AG09309 (cell line): ENCODE measurements at regions not wholly inside any gene's neighbourhood (a gene's known extent, or its start where the extent isn't known, plus 50 kb on each side); places are given as distances from the start of the nearest gene placed in this dataset.

Source experiments
- DNase-seq: peaks from one replicate; pipeline ENCODE4 v3.0.0-alpha.2; 2010; ENCODE audit warnings: low read depth
- H3K4me3 ChIP-seq: 2 replicates; pipeline ENCODE4 v1.5.1; 2011; ENCODE audit warnings: mild to moderate bottlenecking, low read depth, low read length, moderate library complexity; ENCODE audit not compliant: control insufficient read depth
- TF ChIP-seq, protein P1 (sequence below): IDR thresholded peaks from 2 replicates; pipeline ENCODE4 v1.5.1; 2011; ENCODE audit warnings: mild to moderate bottlenecking, low read depth, low read length, inconsistent platforms; ENCODE audit not compliant: insufficient read depth, control insufficient read depth; ENCODE audit errors: missing control alignments

DNA sequence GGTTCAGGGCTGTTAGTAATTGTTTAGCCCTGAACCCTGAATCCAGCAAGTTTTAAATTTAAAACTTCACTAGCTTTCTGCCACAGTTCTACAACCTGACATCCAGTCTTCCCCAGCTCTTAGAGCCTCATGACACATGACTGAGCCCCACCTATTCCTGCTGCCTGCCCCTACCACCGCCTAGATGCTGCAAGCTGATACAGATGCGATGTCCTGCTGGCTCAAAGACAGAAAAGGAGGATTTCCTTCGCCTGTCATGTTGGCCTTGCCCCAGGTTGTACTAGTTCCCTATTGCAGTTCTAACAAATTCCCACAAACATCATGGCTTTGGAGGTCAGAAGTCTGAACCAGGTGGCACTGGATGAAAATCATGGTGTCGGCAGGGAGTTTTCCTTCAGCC is 510.6 kb upstream of the PPP2R3A start:
- TF ChIP-seq, protein P1, sequence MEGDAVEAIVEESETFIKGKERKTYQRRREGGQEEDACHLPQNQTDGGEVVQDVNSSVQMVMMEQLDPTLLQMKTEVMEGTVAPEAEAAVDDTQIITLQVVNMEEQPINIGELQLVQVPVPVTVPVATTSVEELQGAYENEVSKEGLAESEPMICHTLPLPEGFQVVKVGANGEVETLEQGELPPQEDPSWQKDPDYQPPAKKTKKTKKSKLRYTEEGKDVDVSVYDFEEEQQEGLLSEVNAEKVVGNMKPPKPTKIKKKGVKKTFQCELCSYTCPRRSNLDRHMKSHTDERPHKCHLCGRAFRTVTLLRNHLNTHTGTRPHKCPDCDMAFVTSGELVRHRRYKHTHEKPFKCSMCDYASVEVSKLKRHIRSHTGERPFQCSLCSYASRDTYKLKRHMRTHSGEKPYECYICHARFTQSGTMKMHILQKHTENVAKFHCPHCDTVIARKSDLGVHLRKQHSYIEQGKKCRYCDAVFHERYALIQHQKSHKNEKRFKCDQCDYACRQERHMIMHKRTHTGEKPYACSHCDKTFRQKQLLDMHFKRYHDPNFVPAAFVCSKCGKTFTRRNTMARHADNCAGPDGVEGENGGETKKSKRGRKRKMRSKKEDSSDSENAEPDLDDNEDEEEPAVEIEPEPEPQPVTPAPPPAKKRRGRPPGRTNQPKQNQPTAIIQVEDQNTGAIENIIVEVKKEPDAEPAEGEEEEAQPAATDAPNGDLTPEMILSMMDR = no peak
- no peak for DNase-seq
- H3K4me3 ChIP-seq = no peak overlapping the region

DNA sequence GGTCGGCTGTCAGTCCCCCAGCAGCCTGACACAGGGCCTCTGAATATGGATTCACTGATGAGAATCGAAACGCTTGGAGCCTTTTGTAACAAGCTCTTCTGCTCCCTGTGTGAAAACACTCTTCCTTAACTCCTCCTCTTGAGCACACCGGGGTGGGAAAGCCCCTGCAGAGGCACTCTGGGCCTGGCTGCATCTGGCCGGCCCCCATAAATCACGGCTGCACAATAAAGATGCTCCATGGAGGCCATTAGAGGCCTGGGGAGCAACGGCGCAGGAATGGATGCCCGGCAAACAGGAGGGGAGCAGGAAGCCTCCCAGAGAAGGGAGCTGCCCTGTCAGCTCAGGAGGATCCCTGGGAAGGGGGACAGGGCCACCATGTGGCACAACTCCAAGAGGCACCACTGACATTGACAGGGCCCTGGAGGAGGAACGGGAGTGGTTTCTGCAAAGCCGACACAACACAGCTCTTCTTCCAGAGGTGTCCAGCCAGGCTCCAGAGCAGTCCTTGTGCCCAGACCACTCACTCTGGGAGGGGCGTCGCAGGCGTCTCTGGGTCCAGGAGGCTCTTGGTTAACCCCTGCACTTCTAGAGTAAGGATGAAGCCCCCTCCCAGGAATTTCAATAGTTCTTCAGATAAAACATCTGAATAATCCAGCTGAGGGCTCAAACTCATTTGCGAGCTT is 509.3 kb upstream of the PPP2R3A start:
- no peak for DNase-seq
- no peak overlapping the region for H3K4me3 ChIP-seq
- TF ChIP-seq, protein P1 = no peak

DNA sequence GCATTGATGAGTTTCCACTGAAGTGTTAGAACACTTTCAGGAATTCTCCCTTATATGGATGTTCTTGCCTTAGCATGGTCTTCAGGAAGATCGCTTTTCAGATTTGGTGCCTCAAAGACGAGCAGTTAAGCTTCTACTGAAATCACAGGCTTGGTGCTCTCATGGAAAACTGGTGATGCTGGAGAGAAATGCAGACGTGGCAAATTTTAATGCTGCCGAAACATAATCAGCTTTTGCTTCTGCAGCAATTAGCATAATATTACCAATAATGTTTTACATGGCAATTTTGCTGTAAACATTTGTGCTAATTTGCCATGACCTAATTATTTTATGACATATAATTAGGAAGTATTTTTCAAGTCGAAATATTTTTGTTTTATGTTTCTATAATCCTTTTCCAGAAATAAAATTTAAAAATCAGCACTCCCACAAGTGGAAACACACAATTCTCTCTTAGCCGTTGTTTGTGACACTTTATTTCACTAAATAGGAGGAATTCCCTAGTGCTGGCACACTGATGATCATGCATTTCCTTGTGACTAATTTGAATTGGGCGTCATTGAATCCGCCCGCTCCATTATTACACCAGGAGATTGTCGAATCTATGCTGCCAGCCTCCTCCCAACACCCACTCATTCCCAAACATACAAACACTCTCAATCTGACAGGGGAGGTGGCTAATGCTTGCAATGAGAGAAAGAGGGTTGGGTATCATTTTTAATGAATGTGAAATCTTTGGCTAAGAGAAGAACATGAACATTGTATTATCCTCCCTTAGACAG is 506.8 kb upstream of the PPP2R3A start:
- TF ChIP-seq, protein P1 = no peak
- no peak for DNase-seq
- H3K4me3 ChIP-seq = no peak overlapping the region

DNA sequence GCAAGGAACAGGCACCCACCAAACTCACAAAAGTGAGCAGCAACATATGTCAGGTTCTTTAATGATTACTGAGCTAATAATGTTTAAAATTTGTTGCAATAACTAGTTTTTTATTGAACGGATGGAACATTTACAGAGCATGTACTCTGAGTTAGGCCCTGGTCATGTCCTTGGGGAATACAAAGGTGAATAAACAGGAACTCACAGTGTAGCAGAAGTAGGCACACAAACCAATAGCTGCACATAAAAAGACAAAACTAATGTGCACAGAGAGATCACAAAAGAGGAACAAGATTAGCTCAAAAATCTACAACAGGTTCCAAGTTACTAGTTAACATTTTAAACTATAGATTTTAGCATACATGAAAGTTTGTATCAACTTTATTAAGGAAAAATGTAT is 505.3 kb upstream of the PPP2R3A start:
- TF ChIP-seq, protein P1 = no peak
- DNase-seq = no peak
- H3K4me3 ChIP-seq = no peak overlapping the region

DNA sequence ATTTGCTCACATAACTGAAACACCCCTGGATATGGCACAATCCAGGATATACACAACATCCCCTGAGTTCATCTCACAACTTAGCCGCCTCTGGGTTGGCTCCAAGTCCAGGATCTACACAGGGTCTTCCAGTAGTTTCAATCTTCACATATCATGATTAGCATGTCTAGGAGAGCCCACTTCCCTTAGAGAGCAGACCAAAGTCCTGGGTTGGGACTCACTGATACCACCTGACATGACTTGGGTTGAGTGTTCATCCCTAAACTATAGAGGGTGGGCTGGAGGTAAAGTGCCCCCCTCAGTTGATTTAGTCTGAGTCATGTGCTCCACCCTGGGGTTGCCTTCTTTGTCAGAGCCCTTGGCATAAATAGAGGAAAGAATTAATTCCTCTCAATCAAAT is 493.6 kb upstream of the PPP2R3A start:
- DNase-seq = no peak
- no peak overlapping the region for H3K4me3 ChIP-seq
- TF ChIP-seq, protein P1 = no peak

DNA sequence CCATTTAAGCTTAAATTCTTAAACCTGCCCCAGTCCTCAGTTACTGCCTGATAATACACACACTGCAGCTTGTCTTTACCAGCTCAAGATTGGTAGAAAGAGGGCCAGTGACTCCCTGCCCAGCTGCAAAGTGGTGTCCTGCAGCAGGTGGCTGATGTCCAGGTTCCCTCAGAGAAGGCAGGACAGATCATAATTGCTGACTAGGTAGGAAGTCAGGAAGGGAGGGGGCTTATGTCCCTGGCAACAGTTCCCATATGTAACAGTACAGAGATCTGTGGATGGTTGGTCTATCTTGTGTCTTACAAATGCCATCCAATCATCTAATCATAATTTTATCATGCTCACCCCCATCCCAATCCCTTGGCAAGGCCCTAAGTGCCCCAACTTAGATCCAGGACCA is 492.1 kb upstream of the PPP2R3A start:
- TF ChIP-seq, protein P1 = no peak

More for the DNA sequence above, 492.1 kb upstream of the PPP2R3A start:
- DNase-seq = no peak
- no peak overlapping the region for H3K4me3 ChIP-seq
